ENCODE measurements at regions not wholly inside any gene's neighbourhood (a gene's known extent, or its start where the extent isn't known, plus 50 kb on each side); places are given as distances from the start of the nearest gene placed in this dataset.

DNA sequence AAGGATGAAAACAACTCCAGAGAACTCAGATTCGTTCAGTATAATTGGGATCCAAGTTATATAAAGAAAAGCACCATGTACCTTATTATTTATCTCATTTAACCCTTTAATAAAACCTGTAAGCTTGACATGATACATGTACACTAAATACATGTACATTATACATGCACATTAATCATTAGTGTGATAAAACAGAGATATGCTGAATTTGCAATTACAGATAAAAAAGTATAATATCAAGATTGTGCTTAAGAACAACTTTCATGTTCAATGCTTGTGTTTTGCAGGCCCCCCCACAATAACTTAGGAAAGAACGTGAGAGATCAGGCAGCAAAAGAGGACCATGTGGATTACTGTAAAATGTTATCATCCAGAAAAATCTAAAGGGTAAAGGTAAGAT, 385.4 kb upstream of the GYPC start:
- no peak for TF ChIP-seq NONO (IDR thresholded peaks at IDR 0.05)
- no peak for TF ChIP-seq NONO (CRISPR knock-in tag; conservative IDR thresholded peaks at IDR 0.05)
- TF ChIP-seq YY1 (IDR thresholded peaks at IDR 0.05; ENCODE audit: insufficient read depth, insufficient replicate concordance, low read depth, low read length): no peak
- TF ChIP-seq, protein P1, sequence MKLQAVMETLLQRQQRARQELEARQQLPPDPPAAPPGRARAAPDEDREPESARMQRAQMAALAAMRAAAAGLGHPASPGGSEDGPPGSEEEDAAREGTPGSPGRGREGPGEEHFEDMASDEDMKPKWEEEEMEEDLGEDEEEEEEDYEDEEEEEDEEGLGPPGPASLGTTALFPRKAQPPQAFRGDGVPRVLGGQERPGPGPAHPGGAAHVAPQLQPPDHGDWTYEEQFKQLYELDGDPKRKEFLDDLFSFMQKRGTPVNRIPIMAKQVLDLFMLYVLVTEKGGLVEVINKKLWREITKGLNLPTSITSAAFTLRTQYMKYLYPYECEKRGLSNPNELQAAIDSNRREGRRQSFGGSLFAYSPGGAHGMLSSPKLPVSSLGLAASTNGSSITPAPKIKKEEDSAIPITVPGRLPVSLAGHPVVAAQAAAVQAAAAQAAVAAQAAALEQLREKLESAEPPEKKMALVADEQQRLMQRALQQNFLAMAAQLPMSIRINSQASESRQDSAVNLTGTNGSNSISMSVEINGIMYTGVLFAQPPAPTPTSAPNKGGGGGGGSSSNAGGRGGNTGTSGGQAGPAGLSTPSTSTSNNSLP (IDR thresholded peaks at IDR 0.05; ENCODE audit: low read depth, low read length): no peak
- TF ChIP-seq, protein P2, sequence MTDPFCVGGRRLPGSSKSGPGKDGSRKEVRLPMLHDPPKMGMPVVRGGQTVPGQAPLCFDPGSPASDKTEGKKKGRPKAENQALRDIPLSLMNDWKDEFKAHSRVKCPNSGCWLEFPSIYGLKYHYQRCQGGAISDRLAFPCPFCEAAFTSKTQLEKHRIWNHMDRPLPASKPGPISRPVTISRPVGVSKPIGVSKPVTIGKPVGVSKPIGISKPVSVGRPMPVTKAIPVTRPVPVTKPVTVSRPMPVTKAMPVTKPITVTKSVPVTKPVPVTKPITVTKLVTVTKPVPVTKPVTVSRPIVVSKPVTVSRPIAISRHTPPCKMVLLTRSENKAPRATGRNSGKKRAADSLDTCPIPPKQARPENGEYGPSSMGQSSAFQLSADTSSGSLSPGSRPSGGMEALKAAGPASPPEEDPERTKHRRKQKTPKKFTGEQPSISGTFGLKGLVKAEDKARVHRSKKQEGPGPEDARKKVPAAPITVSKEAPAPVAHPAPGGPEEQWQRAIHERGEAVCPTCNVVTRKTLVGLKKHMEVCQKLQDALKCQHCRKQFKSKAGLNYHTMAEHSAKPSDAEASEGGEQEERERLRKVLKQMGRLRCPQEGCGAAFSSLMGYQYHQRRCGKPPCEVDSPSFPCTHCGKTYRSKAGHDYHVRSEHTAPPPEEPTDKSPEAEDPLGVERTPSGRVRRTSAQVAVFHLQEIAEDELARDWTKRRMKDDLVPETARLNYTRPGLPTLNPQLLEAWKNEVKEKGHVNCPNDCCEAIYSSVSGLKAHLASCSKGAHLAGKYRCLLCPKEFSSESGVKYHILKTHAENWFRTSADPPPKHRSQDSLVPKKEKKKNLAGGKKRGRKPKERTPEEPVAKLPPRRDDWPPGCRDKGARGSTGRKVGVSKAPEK (CRISPR knock-in tag; IDR thresholded peaks at IDR 0.05; ENCODE audit: borderline replicate concordance): no peak
- TF ChIP-seq ZNF768 (CRISPR knock-in tag; IDR thresholded peaks at IDR 0.05): no peak
- TF ChIP-seq, protein P3, sequence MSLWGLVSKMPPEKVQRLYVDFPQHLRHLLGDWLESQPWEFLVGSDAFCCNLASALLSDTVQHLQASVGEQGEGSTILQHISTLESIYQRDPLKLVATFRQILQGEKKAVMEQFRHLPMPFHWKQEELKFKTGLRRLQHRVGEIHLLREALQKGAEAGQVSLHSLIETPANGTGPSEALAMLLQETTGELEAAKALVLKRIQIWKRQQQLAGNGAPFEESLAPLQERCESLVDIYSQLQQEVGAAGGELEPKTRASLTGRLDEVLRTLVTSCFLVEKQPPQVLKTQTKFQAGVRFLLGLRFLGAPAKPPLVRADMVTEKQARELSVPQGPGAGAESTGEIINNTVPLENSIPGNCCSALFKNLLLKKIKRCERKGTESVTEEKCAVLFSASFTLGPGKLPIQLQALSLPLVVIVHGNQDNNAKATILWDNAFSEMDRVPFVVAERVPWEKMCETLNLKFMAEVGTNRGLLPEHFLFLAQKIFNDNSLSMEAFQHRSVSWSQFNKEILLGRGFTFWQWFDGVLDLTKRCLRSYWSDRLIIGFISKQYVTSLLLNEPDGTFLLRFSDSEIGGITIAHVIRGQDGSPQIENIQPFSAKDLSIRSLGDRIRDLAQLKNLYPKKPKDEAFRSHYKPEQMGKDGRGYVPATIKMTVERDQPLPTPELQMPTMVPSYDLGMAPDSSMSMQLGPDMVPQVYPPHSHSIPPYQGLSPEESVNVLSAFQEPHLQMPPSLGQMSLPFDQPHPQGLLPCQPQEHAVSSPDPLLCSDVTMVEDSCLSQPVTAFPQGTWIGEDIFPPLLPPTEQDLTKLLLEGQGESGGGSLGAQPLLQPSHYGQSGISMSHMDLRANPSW (CRISPR knock-in tag; IDR thresholded peaks at IDR 0.05; ENCODE audit: borderline replicate concordance): no peak
- no peak for TF ChIP-seq TCF7L2 (IDR thresholded peaks at IDR 0.05; ENCODE audit: low read depth, low read length)
- TF ChIP-seq CREM (IDR thresholded peaks at IDR 0.05): no peak
- no peak for TF ChIP-seq CREM (CRISPR knock-in tag; IDR thresholded peaks at IDR 0.05)
- TF ChIP-seq, protein P4, sequence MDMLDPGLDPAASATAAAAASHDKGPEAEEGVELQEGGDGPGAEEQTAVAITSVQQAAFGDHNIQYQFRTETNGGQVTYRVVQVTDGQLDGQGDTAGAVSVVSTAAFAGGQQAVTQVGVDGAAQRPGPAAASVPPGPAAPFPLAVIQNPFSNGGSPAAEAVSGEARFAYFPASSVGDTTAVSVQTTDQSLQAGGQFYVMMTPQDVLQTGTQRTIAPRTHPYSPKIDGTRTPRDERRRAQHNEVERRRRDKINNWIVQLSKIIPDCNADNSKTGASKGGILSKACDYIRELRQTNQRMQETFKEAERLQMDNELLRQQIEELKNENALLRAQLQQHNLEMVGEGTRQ (IDR thresholded peaks at IDR 0.05; ENCODE audit: low read depth, low read length): no peak
- TF ChIP-seq, protein P4 (CRISPR knock-in tag; IDR thresholded peaks at IDR 0.05; ENCODE audit: borderline replicate concordance): no peak
- TF ChIP-seq, protein P5, sequence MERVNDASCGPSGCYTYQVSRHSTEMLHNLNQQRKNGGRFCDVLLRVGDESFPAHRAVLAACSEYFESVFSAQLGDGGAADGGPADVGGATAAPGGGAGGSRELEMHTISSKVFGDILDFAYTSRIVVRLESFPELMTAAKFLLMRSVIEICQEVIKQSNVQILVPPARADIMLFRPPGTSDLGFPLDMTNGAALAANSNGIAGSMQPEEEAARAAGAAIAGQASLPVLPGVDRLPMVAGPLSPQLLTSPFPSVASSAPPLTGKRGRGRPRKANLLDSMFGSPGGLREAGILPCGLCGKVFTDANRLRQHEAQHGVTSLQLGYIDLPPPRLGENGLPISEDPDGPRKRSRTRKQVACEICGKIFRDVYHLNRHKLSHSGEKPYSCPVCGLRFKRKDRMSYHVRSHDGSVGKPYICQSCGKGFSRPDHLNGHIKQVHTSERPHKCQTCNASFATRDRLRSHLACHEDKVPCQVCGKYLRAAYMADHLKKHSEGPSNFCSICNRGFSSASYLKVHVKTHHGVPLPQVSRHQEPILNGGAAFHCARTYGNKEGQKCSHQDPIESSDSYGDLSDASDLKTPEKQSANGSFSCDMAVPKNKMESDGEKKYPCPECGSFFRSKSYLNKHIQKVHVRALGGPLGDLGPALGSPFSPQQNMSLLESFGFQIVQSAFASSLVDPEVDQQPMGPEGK (CRISPR knock-in tag; IDR thresholded peaks at IDR 0.05): no peak

All from HepG2 (cell line).